HS-27A (cell line): ENCODE measurements at regions not wholly inside any gene's neighbourhood (a gene's known extent, or its start where the extent isn't known, plus 50 kb on each side); places are given as distances from the start of the nearest gene placed in this dataset.

Experiments
- DNase-seq: peaks from one replicate; pipeline ENCODE4 v3.0.0-alpha.2; 2012; ENCODE audit warnings: low read depth, missing footprints

DNA sequence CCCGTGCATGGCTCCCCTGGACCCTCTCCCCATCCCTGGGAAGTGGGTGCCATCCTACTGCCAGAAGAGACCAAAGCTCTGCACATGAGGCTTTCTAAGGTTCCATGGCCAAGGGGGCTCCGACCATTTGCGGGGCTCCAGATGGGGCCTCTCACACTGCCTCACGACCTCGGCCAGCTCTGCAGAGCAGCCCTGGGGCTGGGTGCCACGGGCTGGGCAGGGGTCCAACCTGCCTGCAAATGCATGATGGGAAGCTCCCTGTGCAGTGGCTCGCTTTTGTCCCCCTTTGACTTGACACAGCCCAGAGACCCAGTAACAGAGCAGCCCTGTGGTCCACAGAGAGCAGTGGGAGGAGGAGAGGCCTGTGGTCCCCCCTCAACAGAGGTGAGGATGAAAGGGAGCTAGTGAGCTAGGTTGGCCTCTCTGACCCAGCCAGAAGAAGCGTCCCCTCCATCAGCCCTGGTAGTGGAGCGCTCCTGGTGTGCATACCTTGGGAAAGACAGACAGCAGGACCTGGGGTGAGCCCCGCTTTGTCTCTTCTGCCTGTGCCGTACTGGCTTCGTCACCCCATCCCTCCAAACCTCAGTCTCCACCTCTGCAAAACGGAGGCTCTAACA lies 174.1 kb downstream of the DDX1 start:
- DNase-seq: no peak

DNA sequence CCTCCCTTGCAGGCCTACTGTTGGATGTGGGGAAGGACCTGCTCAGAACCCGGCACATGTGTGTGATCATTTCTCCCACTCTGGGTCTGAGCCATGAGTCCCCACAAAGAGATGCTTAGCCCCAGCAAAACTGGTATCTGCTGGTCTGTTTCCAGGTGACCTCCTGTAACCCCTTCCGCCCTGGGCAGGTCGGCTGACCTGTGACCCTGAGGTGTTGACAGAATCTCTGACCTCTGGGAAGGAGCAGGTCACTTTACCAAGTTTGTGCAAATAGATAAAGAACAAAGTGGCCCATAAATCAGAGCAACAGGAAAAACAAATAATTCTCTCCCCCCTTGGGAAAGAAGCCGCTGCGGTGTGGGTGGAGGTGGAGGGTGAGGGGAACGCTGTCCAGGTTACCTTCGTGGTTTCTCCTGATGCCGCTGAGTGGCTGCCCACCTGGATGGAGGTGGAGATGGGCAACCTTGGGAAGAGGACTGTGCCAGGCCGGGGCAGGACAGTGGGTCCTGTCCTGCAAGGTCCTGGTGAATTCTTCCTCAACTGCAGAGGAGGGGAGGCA lies 174.0 kb upstream of the MYCN start:
- no peak for DNase-seq

- no peak for DNase-seq
Measured at GRCh38 chr2:15766911-15767597, 173.3 kb upstream of the MYCN start.

GRCh38 chr2:15767679-15768078 lies 172.7 kb upstream of the MYCN start:
- DNase-seq: no peak

- no peak for DNase-seq
Measured at GRCh38 chr2:15768142-15768541, 172.2 kb upstream of the MYCN start.

- DNase-seq: no peak
Measured at GRCh38 chr2:15768615-15769014, 171.7 kb upstream of the MYCN start.

- DNase-seq: no peak
Measured at GRCh38 chr2:15769235-15769634, 171.1 kb upstream of the MYCN start.

GRCh38 chr2:15769676-15770547 lies 170.4 kb upstream of the MYCN start:
- no peak for DNase-seq

GRCh38 chr2:15770606-15771005 lies 169.7 kb upstream of the MYCN start:
- no peak for DNase-seq

DNA sequence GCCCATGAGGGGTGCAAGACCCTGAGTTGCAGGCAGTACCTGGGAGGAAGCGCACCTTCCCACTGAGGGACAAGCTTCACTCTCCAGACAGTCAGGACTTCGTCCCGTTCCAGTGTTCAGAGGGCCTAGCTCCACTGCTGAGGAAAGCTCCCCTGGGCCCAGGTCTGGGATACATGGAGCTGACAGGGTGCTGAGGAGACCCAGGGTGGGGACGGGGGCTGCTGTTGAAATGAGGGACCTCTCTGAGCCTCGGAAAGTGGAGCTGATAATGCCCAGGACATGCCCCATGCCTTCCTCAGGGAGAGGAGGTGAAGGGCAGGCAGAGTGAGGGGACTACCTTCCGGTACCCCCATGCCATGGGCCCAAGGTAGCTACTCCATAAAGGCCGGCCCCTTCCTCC lies 169.2 kb upstream of the MYCN start:
- DNase-seq: no peak

- DNase-seq: no peak
Measured at GRCh38 chr2:15772086-15772595, 168.2 kb upstream of the MYCN start.

GRCh38 chr2:15772681-15773080 lies 167.7 kb upstream of the MYCN start:
- DNase-seq: no peak

GRCh38 chr2:15773204-15773603 lies 167.1 kb upstream of the MYCN start:
- no peak for DNase-seq

DNA sequence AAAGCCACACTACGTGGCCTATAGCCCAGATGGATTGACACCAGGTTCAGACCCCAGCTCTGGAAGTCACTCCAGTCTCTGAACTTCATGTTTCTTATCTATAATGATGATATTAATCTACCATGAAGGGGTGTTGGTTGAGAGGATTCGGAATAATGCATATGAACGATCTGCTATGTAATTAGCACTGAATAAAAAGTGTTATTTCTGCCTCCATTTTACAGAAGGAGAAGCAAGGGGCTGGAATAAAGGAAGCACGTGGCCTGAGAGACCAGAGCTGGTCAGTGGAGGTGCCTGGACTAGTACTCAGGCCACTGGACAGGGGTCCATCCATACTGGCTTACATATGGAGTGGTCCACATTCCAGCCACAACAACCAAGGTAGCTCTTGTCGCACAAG lies 166.5 kb upstream of the MYCN start:
- DNase-seq: no peak

DNA sequence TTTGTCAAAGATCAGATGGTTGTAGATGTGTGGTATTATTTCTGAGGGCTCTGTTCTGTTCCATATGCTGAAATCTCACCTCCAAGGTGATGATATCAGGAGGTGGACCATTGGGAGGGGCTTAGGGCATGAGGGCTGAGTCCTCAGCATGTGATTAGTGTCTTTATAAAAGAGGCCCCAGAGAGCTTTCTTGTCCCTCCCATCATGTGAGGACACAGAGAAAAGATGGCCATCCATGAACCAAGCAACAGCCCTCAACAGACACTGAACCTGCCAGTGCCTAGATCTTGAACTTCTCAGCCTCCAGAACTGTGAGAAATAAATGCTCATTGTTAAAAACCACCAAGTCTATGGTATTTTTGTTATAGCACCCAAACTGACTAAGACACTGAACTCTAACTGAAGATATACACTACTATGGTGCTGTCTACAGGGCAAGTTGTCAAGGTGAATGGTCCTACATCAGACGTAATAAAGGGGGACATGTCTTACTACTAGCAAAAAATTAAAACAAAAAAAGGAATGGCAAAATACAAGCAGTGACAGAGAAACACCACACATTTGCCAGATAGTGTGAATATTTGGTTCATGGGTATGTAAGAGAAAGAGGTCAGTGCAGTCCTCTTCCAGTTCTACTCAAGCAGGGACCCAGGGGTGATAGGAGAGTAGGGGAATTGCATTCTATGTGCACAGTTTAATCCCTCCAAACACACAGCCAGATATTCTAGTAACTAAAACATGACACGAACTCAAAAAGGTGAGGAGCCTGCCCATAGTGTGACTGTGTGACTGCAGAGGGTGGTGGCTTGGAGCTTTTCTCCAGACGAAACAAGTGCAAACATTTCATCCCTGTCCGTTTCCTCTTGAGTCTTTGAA lies 164.4 kb upstream of the MYCN start:
- no peak for DNase-seq

- DNase-seq: no peak
Measured at GRCh38 chr2:15776629-15776919, 163.8 kb upstream of the MYCN start.

GRCh38 chr2:15776992-15777702 lies 163.2 kb upstream of the MYCN start:
- DNase-seq: no peak

- DNase-seq: no peak
Measured at GRCh38 chr2:15777795-15778371, 162.5 kb upstream of the MYCN start.

- DNase-seq: no peak
Measured at GRCh38 chr2:15778529-15779219, 161.7 kb upstream of the MYCN start.

DNA sequence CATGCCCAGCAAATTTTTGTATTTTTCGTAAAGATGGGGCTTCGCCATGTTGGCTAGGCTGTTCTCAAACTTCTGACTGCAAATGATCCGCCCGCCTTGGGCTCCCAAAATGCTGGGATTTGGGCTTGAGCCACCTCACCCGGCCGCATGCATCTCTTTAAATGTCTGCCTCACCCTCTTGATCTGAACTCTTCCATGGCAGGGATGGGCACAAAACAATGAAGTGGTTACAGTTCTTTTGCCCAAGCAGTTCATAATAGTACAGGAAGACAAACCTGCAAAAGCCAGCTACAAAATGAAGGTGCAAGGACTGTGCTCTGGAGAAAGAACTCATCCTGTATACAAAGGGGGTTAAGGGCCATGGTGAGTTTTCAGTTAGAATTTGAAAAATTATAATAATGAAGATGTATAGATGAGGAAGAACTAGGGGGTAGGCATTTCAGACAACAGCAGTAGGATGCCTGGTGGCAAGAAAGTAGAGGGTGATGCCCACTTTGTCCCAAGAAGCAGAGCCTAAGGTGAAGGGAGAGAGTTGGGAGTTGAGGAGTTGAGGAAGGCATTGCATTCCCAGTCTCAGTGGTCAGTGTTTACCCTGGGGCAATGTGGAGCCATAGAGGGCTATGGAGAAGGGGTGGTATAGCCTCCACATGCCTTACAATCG lies 160.8 kb upstream of the MYCN start:
- no peak for DNase-seq
